HG02571 (cell line): ENCODE measurements at regions not wholly inside any gene's neighbourhood (a gene's known extent, or its start where the extent isn't known, plus 50 kb on each side); places are given as distances from the start of the nearest gene placed in this dataset.

ENCODE experiments used
- ATAC-seq: cut with Tn5 transposase; IDR thresholded peaks from one replicate; pipeline ENCODE4 v1.9.1; 2021; ENCODE audit warnings: mild to moderate bottlenecking, moderate library complexity; ENCODE audit not compliant: unreplicated experiment

DNA sequence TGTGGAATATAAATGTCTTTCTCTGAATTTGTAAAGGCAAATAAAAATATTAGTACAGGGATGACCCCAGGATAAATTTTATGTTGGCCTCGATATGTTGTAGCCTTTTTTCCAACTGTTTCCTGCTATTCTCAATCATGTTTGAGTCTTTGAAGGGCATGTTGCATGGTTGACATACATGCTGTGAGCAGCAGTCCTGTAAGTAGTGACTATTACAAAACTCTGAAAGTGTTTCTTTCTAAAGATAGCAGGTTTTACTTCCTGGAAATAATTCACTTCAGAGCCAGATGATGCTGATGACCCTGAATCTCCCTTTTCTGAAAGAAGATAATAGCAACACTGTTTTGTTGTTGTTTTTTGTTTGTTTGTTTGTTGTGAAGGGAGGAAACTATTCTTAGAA lies 393.0 kb upstream of the GNPDA2 start:
- ATAC-seq: no peak

GRCh38 chr4:45102716-45103115 lies 376.4 kb upstream of the GNPDA2 start:
- no peak for ATAC-seq

DNA sequence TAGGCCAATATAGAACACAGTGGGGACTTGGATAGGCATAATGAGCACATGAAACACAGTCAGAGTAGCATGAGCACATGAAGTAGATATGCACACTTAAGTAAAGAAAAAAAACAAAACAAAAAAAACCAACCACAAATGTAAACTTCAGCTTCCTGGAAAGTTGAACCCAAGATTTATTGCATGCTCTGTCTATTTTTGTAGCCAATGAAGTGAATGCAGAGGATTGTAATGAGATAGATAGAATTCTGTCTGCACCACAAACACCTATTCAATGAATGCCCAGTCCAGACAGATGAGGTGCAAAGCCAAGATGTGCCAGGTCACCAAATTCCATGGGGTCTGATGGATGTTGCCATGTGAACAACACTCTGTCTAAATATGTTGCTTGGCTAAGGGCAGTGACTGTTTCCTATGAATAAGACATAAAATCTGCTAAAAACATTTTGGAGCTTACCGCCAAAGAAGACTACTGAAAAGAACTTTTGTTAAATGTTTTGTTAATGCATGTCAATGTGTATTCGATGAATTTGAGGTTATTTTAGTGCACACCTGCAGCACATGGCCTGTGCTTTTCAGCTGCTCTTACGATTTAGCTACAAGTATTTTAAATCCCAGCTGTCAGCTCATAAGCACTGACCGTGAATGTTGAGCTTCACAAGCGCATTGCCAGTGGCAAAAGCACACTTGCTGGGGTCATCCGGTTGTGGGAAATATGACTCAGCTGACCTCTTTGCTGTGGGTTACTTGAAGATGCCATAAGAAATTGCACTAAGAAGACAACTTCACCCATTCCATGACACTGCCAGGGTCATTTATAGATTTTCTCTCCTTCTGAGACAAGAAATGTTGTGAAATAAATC lies 374.8 kb upstream of the GNPDA2 start:
- no peak for ATAC-seq

DNA sequence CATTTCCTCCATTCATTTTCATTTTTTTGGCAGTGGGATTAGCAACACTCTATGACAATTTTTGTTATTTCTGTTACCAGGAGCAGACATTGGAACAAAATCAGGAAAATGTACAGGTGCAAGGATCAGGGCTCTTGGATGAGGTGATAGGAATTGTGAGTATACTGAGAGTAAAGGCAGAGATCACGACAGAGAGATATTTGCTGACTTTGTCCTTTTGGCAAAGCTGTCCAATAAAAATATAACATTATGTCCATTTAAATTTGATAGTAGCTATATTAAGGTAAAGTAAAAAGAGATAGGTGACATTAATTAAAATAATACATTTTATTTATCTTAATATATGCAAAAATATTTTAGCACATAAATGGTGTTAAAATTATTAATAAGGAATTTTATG lies 373.1 kb upstream of the GNPDA2 start:
- no peak for ATAC-seq

GRCh38 chr4:45094684-45095083 lies 368.3 kb upstream of the GNPDA2 start:
- ATAC-seq: no peak

DNA sequence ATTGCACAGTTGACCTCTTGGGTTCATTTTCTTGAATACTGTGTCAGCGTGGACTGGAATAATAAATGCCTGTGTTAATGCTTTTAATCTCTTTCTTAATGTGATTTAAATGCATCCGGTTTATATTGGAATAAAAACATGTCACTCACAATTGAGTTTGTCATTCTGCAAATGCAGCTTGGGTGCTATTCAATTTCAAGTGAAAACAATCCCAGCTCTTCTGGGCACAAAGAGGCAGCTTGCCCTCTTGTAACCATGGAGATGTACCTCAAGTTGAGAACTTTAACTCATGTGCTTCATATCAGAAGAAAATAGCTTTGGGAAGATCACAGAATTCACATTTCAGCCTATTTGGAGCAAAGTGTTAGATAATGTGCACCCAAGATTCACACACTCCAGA lies 355.7 kb upstream of the GNPDA2 start:
- ATAC-seq: no peak

DNA sequence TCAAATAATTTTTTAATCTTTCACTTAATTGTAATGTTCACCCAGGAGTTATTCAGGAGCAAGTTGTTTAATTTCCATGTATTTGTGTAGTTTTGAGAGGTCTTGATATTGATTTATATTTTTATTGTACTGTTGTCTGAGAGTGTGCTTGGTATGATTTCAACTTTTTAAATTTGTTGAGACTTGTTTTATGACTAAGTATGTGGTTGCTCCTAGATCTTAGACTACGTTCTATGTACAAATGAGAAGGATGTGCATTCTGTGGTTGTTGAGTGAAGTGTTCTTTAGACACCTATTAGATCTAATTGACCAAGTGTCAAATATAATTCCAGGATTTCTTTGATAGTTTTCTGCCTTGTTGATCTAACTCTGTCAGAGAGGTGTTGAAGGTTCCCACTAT lies 353.3 kb upstream of the GNPDA2 start:
- no peak for ATAC-seq

DNA sequence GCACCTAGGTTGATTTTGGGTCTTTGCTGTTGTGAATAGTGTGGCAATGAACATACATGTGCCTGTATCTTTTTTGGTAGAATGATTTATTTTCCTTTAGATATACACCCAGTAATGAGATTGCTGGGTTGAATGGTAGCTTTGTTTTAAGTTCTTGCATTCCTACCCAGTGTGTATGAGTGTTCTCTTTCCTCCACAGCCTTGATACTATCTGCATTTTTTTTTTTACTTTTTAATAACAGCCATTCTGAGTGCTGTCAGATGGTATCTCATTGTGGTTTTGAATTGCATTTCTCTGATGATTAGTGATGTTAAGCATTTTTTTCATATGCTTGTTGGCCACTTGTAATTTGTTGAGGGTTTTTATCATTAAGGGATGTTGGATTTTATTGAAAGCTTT lies 351.8 kb upstream of the GNPDA2 start:
- ATAC-seq: no peak

GRCh38 chr4:45072981-45073380 lies 346.6 kb upstream of the GNPDA2 start:
- ATAC-seq: no peak

GRCh38 chr4:45064741-45065140 lies 338.4 kb upstream of the GNPDA2 start:
- no peak for ATAC-seq

DNA sequence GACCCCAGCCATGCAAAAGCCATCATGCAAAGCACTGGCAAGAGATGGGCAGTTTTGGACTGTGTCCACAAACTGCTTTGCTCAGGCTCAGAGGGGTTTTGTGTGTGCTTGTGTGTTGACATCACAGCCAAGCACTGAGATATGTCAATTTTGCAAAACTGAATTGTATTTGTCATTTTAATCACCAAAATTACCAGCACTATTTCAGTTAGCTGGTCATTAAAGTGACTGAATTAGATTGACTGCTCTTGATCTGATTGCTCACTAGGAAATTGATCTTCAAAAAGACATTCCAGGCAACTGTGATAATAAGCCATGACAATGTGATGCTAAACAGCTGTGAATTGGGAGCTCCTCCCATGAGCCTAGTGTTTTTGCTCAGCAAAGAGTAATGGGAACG lies 337.3 kb upstream of the GNPDA2 start:
- no peak for ATAC-seq

GRCh38 chr4:45062935-45063545 lies 336.7 kb upstream of the GNPDA2 start:
- no peak for ATAC-seq

GRCh38 chr4:45043911-45044310 lies 317.6 kb upstream of the GNPDA2 start:
- ATAC-seq: no peak

GRCh38 chr4:45036677-45037076 lies 310.3 kb upstream of the GNPDA2 start:
- no peak for ATAC-seq

DNA sequence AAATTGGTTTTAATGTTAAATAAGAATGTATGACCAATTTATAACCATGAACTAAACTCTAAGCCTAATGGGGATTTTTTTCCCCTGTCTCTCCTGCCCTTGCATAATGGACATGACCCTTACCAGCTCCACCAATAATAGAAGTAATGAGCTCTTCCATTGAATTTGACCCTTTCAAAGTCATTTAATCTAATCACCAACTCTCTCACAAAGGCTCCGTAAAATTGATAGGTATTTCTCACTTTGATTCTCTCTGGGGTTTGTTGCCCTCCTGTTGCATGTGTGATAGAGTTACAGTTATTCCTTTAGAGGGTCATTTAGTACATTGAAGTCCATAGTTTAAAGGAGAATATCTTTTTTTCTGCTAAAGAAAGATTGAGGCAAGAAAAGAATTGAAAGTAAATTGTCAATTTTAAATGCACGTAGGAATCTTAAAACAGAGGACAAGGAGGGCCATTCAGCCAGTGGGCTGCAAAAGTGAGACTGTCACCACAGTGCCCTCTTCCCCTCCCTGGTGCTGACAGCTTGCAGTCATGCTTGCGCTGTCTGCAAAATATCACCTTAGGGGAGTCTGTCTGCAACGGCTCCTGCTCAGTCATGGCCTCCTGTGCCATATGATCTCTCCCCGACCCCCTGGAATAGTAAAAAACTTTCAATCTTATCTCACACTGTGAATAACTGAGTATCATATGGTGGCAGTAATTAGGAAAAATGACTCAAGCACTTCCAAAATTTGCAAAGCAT lies 307.5 kb upstream of the GNPDA2 start:
- ATAC-seq: no peak

GRCh38 chr4:45030059-45030458 lies 303.7 kb upstream of the GNPDA2 start:
- ATAC-seq: no peak

DNA sequence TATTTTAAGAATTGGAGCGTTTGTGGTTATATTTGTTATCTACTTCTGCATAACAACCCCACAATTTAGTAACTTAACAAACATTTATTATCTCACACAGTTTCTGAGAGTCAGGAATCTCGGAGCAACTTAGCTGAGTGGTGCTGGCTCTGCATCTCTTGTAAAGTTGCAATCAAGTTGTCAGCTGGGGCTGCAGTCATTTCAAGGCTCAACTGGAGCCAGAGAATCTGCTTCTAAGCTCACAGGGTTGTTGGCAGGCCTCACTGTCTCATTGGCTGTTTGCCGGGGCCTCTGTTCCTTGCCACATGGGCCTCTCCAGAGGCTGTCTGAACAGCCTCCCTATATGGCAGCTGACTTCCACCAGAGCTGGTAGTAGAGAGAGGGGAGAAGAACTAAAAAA lies 281.2 kb upstream of the GNPDA2 start:
- ATAC-seq: no peak

DNA sequence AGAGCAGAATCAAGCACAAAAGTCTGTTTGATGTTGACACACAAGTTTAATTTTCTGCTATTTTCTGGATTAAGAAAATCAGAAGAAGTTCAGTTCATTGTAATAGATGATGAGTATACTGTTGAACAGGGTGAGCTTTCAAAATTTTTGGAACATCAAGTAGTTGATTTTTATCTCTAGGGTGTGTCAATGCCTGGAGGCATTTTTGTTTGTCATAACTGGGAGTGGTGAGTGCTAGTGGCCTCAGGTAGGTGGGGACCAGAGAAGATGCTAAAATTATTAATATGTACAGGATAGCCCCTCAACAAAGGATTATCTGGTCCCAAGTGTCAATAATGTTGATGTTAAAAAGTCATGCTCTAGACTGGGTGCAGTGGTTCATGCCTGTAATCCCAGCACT lies 279.7 kb upstream of the GNPDA2 start:
- ATAC-seq: no peak

GRCh38 chr4:45004847-45005565 lies 278.6 kb upstream of the GNPDA2 start:
- ATAC-seq: no peak

DNA sequence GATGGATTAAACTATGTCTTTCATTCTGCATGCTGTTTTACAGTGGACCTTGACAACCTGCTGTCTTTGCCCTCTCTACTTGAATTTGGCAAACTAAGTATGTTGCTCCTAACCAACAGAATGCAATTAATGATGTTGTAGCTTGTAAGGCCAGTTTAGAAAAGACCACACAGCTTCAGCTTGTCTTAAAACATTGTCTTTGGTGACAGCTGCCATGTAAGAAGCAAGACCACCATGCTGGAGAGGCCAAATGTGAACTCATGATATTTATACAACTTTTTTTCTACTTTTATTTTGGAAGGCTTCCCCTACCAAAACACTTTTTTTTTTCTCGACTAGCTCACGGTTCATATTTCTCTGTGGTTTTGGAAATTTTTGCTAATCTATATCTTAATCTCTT lies 278.0 kb upstream of the GNPDA2 start:
- ATAC-seq: no peak

- ATAC-seq: no peak
Measured at GRCh38 chr4:44996276-44996845, 270.0 kb upstream of the GNPDA2 start.
